CD4-positive, alpha-beta T cell (primary cell): ENCODE measurements at regions not wholly inside any gene's neighbourhood (a gene's known extent, or its start where the extent isn't known, plus 50 kb on each side); places are given as distances from the start of the nearest gene placed in this dataset.

Experiments
- ATAC-seq: fragments of 200-7000 bp; cut with Tn5 transposase; one replicate; pipeline ENCODE4 v1.10.0; 2022; ENCODE audit warnings: mild to moderate bottlenecking; ENCODE audit not compliant: poor library complexity
- CTCF ChIA-PET: fragments of 350-600 bp; sonication (Branson Sonifier 250); formaldehyde crosslinking; loops from one replicate; lab custom pipeline; 2021; ENCODE audit warnings: antibody characterized with exemption, inconsistent platforms; lab: Charles Lee
- POLR2A ChIA-PET: fragments of 350-600 bp; sonication (Branson Sonifier 250); formaldehyde crosslinking; loops from one replicate; lab custom pipeline; 2021; ENCODE audit warnings: antibody characterized with exemption, inconsistent platforms; lab: Charles Lee
- DNase-seq, 14 experiments: peaks; one replicate each; pipeline ENCODE4 v3.0.0-alpha.2; 2013 to 2020; ENCODE audit warnings: mixed read lengths in 2 of 14
- H3K27ac ChIP-seq, 2 donors: one replicate each; pipeline versions ENCODE4 v1.5.1 to v1.7.0; 2013; ENCODE audit warnings: low read length in 2 of 2, low read depth in 1 of 2, mild to moderate bottlenecking in 1 of 2
- H3K27me3 ChIP-seq, 2 experiments: 1 replicate in 1 of 2; 2 replicates in 1 of 2; pipeline versions ENCODE4 v1.6.1 to v1.7.0; 2013; ENCODE audit warnings: low read length in 2 of 2, control low read depth in 1 of 2, mild to moderate bottlenecking in 1 of 2, moderate library complexity in 1 of 2; ENCODE audit not compliant: insufficient read depth in 2 of 2, control insufficient read depth in 1 of 2
- H3K36me3 ChIP-seq: one replicate; pipeline ENCODE4 v1.6.1; 2013; ENCODE audit warnings: low read length, control low read depth; ENCODE audit not compliant: insufficient read depth
- H3K4me1 ChIP-seq: one replicate; pipeline ENCODE4 v1.6.1; 2013; ENCODE audit warnings: low read length, control low read depth; ENCODE audit not compliant: insufficient read depth
- H3K4me3 ChIP-seq: one replicate; pipeline ENCODE4 v1.5.1; 2013; ENCODE audit warnings: mild to moderate bottlenecking, low read length, moderate library complexity
- H3K9me3 ChIP-seq, 2 experiments: 1 replicate in 1 of 2; 2 replicates in 1 of 2; pipeline versions ENCODE4 v1.6.1 to v1.7.0; 2013; ENCODE audit warnings: low read length in 2 of 2, mild to moderate bottlenecking in 2 of 2, control low read depth in 1 of 2, moderate library complexity in 1 of 2; ENCODE audit not compliant: control insufficient read depth in 1 of 2, insufficient read depth in 1 of 2
- H3K27ac Mint-ChIP-seq: one replicate; pipeline ENCODE4 v1.8.0; 2020; ENCODE audit warnings: mixed read lengths
- H3K27me3 Mint-ChIP-seq: one replicate; pipeline ENCODE4 v1.8.0; 2021; ENCODE audit warnings: mixed read lengths
- H3K36me3 Mint-ChIP-seq: one replicate; pipeline ENCODE4 v1.8.0; 2021; ENCODE audit warnings: low read depth, mixed read lengths
- H3K4me1 Mint-ChIP-seq: one replicate; pipeline ENCODE4 v1.8.0; 2021; ENCODE audit warnings: low read depth, mixed read lengths
- H3K4me3 Mint-ChIP-seq: one replicate; pipeline ENCODE4 v1.8.0; 2020; ENCODE audit warnings: mild to moderate bottlenecking, mixed read lengths
- H3K9me3 Mint-ChIP-seq: one replicate; pipeline ENCODE4 v1.8.0; 2020; ENCODE audit warnings: mixed read lengths
- CTCF ChIP-seq: fragments of 200-600 bp; IDR thresholded peaks from one replicate; pipeline ENCODE4 v1.8.0; 2022; ENCODE audit warnings: antibody characterized with exemption, mild to moderate bottlenecking
- intact Hi-C, 2 experiments: fragments of 100-400 bp; cut with DNase I in 1 of 2; cut with micrococcal nuclease in 1 of 2; formaldehyde crosslinking; loops; one replicate each; pipeline versions ENCODE4 v1.15.1 to v1.9.0; 2023 to 2025; cut with DNase I, micrococcal nuclease

GRCh38 chr13:90683711-90684131, 663.8 kb upstream of the MIR17HG start:
- CTCF ChIA-PET: no interaction called here
- ATAC-seq (no peak), DNase-seq (no peak)
- Mint-ChIP-seq H3K27ac (no peak overlapping the region), H3K4me1 (no peaks in the 10 kb centered on the region), H3K4me3 (no peak overlapping the region), H3K36me3 (no peaks in the 10 kb centered on the region), H3K27me3 (no peaks in the 10 kb centered on the region), H3K9me3 (peaks cover 7% of the 10 kb centered on the region)
- TF ChIP-seq CTCF: no peak
- H3K9me3 ChIP-seq: no peaks in the 10 kb centered on the region
- no peak overlapping the region for H3K27ac ChIP-seq
- no peaks in the 10 kb centered on the region for H3K4me1 ChIP-seq
- H3K4me3 ChIP-seq: no peak overlapping the region
- POLR2A ChIA-PET: no interaction called here
- no peaks in the 10 kb centered on the region for H3K27me3 ChIP-seq
- intact Hi-C loops: no loop called here
- no peaks in the 10 kb centered on the region for H3K36me3 ChIP-seq

- CTCF ChIA-PET: no interaction called here
- Histone ChIP-seq H3K36me3 (no peaks in the 10 kb centered on the region), H3K4me3 (no peak overlapping the region), H3K9me3 (no peaks in the 10 kb centered on the region), H3K4me1 (no peaks in the 10 kb centered on the region), H3K27ac (no peak overlapping the region), H3K27me3 (no peaks in the 10 kb centered on the region)
- Mint-ChIP-seq H3K27me3 (no peaks in the 10 kb centered on the region), H3K36me3 (no peaks in the 10 kb centered on the region), H3K27ac (no peak overlapping the region), H3K4me3 (no peak overlapping the region), H3K9me3 (peaks cover 3% of the 10 kb centered on the region), H3K4me1 (no peaks in the 10 kb centered on the region)
- ATAC-seq (no peak), DNase-seq (no peak)
- POLR2A ChIA-PET: no interaction called here
- TF ChIP-seq CTCF: no peak
- intact Hi-C loops: no loop called here
Observed at GRCh38 chr13:90686442-90686841, 661.0 kb upstream of the MIR17HG start.

- Histone ChIP-seq H3K4me3 (no peak overlapping the region), H3K27ac (no peak overlapping the region), H3K4me1 (no peaks in the 10 kb centered on the region), H3K36me3 (no peaks in the 10 kb centered on the region), H3K27me3 (no peaks in the 10 kb centered on the region), H3K9me3 (peaks cover 0 to 4% of the 10 kb centered on the region in 2 experiments)
- Mint-ChIP-seq H3K27ac (no peak overlapping the region), H3K36me3 (no peaks in the 10 kb centered on the region), H3K4me3 (no peak overlapping the region), H3K4me1 (no peaks in the 10 kb centered on the region), H3K9me3 (no peaks in the 10 kb centered on the region), H3K27me3 (no peaks in the 10 kb centered on the region)
- POLR2A ChIA-PET: no interaction called here
- ATAC-seq: no peak
- CTCF ChIA-PET: no interaction called here
- intact Hi-C loops: no loop called here
- TF ChIP-seq CTCF: no peak
- DNase-seq: no peak
Observed at GRCh38 chr13:90689111-90689510, 658.4 kb upstream of the MIR17HG start.
